Panc1 (cell line): ENCODE measurements at regions not wholly inside any gene's neighbourhood (a gene's known extent, or its start where the extent isn't known, plus 50 kb on each side); places are given as distances from the start of the nearest gene placed in this dataset.

Source experiments
- CTCF ChIP-seq: fragments of 450-650 bp; IDR thresholded peaks from 2 replicates; pipeline ENCODE4 v1.5.1; 2017; ENCODE audit warnings: mild to moderate bottlenecking
- POLR2AphosphoS5 ChIP-seq: IDR thresholded peaks from 2 replicates; pipeline ENCODE4 v1.6.1; 2012; ENCODE audit warnings: mild to moderate bottlenecking, low read depth, low read length, moderate library complexity

- TF ChIP-seq CTCF: no peak
- TF ChIP-seq POLR2AphosphoS5: no peak
Measured at GRCh38 chr20:56069016-56069415, 63.7 kb upstream of the CBLN4 start.
